Endothelial cell of umbilical vein (primary cell): ENCODE measurements at regions not wholly inside any gene's neighbourhood (a gene's known extent, or its start where the extent isn't known, plus 50 kb on each side); places are given as distances from the start of the nearest gene placed in this dataset.

ENCODE experiments used
- BruUV-seq: library from RNA; stranded (reverse); fragments of 400-500 nt; replicated peaks from 2 replicates; lab custom pipeline; 2021; lab: Mats Ljungman, UMichigan
- CTCF ChIA-PET: fragments of 300-600, 350-600 bp; sonication (Branson Sonifier 250); formaldehyde crosslinking; loops from one replicate; lab custom pipeline; 2021; ENCODE audit warnings: antibody characterized with exemption, inconsistent platforms; lab: Charles Lee
- POLR2A ChIA-PET: fragments of 300-600, 350-600 bp; sonication (Branson Sonifier 250); formaldehyde crosslinking; loops from one replicate; lab custom pipeline; 2021; ENCODE audit warnings: antibody characterized with exemption, inconsistent platforms; lab: Charles Lee
- DNase-seq: peaks from one replicate; pipeline ENCODE4 v3.0.0-alpha.2; 2011; ENCODE audit warnings: low read depth, low spot score
- FAIRE-seq: peaks from 2 replicates; lab custom pipeline; 2011; peaks lifted over from hg19 to GRCh38; lab: Jason Lieb, UNC
- H2AFZ ChIP-seq: 2 replicates; pipeline ENCODE4 v1.6.0; 2012; ENCODE audit warnings: low read depth, low read length, control low read depth, inconsistent platforms
- H3K27ac ChIP-seq: 2 replicates; pipeline ENCODE4 v1.5.1; 2011; ENCODE audit warnings: low read depth, mild to moderate bottlenecking, control low read depth, low read length, moderate library complexity; ENCODE audit not compliant: insufficient read depth
- H3K27me3 ChIP-seq, 2 experiments: 2 replicates each; pipeline versions ENCODE4 v1.6.0 to v1.6.1; 2011; ENCODE audit warnings: low read length in 2 of 2, mixed read lengths in 1 of 2; ENCODE audit not compliant: control insufficient read depth in 2 of 2, insufficient read depth in 2 of 2
- H3K36me3 ChIP-seq, 2 experiments: 2 replicates in 1 of 2; 3 replicates in 1 of 2; pipeline ENCODE4 v1.5.1; 2011; ENCODE audit warnings: low read length in 2 of 2, mild to moderate bottlenecking in 1 of 2, moderate library complexity in 1 of 2; ENCODE audit not compliant: control insufficient read depth in 2 of 2, insufficient read depth in 2 of 2; ENCODE audit errors: extremely low read depth in 1 of 2
- H3K4me1 ChIP-seq: 3 replicates; pipeline ENCODE4 v1.5.1; 2011; ENCODE audit warnings: mild to moderate bottlenecking, low read length; ENCODE audit not compliant: control insufficient read depth, insufficient read depth; ENCODE audit errors: extremely low read depth
- H3K4me2 ChIP-seq: 2 replicates; pipeline ENCODE4 v1.6.1; 2011; ENCODE audit warnings: low read length, control low read depth, mixed read lengths; ENCODE audit not compliant: insufficient read depth
- H3K4me3 ChIP-seq, 3 experiments: fragments of 200-600 bp in 1 of 3; sonication (generic), shearing (Covaris generic) in 1 of 3; replicated peaks in 1 of 3; 2 replicates each; pipeline ENCODE4 v1.5.1; 2011 to 2016; ENCODE audit warnings: control low read depth in 3 of 3, low read length in 3 of 3, mild to moderate bottlenecking in 2 of 3, inconsistent platforms in 1 of 3, low read depth in 1 of 3, moderate library complexity in 1 of 3; ENCODE audit not compliant: insufficient read depth in 1 of 3
- H3K79me2 ChIP-seq: 2 replicates; pipeline ENCODE4 v1.6.0; 2012; ENCODE audit warnings: low read length, inconsistent platforms; ENCODE audit not compliant: control insufficient read depth, insufficient read depth
- H3K9ac ChIP-seq: replicated peaks from 2 replicates; pipeline ENCODE3; 2011; ENCODE audit warnings: low read length, control low read depth; ENCODE audit not compliant: insufficient read depth; ENCODE audit errors: extremely low read depth
- H3K9me1 ChIP-seq: replicated peaks from 3 replicates; pipeline ENCODE4 v1.6.0; 2011; ENCODE audit warnings: mild to moderate bottlenecking, low read length; ENCODE audit not compliant: control insufficient read depth, insufficient read depth; ENCODE audit errors: extremely low read depth
- H3K9me3 ChIP-seq: replicated peaks from 2 replicates; pipeline ENCODE4 v1.5.1; 2012; ENCODE audit warnings: low read length, inconsistent platforms; ENCODE audit not compliant: control insufficient read depth, insufficient read depth
- H4K20me1 ChIP-seq: replicated peaks from 2 replicates; pipeline ENCODE3; 2011; ENCODE audit warnings: mild to moderate bottlenecking, low read length; ENCODE audit not compliant: control insufficient read depth, insufficient read depth; ENCODE audit errors: extremely low read depth
- EZH2 ChIP-seq: IDR thresholded peaks from 2 replicates; pipeline ENCODE4 v1.6.1; 2012; ENCODE audit warnings: borderline replicate concordance, low read depth, mild to moderate bottlenecking, moderate library complexity, low read length, inconsistent platforms; ENCODE audit not compliant: severe bottlenecking
- GATA2 ChIP-seq: IDR thresholded peaks from 2 replicates; pipeline ENCODE4 v1.7.0; 2011; ENCODE audit warnings: low read depth, mild to moderate bottlenecking, moderate library complexity, mixed read lengths, low read length; ENCODE audit not compliant: insufficient read length, insufficient read depth
- JUN ChIP-seq: IDR thresholded peaks from 2 replicates; pipeline ENCODE4 v1.6.1; 2011; ENCODE audit warnings: borderline replicate concordance, low read depth; ENCODE audit not compliant: insufficient read length, insufficient read depth
- POLR2AphosphoS5 ChIP-seq: IDR thresholded peaks from 2 replicates; pipeline ENCODE4 v1.6.1; 2012; ENCODE audit warnings: low read depth, mild to moderate bottlenecking, control low read depth, low read length, moderate library complexity; ENCODE audit not compliant: insufficient read depth
- dilution Hi-C: fragments of 300-500 bp; cut with MboI; formaldehyde crosslinking; loops from one replicate; pipeline ENCODE4 v1.15.0; 2019; ENCODE audit warnings: low sequenced_read_pairs; ENCODE audit not compliant: extremely low pct_ligation_motif_present
- intact Hi-C: fragments of 100-400 bp; cut with micrococcal nuclease; formaldehyde crosslinking; loops from one replicate; pipeline ENCODE4 v1.10.0; 2022
- TF ChIP-seq, protein P1 (sequence below), 2 donors: IDR thresholded peaks; 1 replicate in 1 of 2; 2 replicates in 1 of 2; pipeline ENCODE4 v1.5.1; 2011; ENCODE audit warnings: low read length in 2 of 2, mild to moderate bottlenecking in 2 of 2, moderate library complexity in 2 of 2, control low read depth in 1 of 2, inconsistent platforms in 1 of 2, low read depth in 1 of 2; ENCODE audit not compliant: insufficient read depth in 1 of 2; ENCODE audit errors: extremely low read depth in 1 of 2
- TF ChIP-seq, protein P2 (sequence below): IDR thresholded peaks from 2 replicates; pipeline ENCODE4 v1.6.1; 2011; ENCODE audit not compliant: insufficient read depth, insufficient read length

DNA sequence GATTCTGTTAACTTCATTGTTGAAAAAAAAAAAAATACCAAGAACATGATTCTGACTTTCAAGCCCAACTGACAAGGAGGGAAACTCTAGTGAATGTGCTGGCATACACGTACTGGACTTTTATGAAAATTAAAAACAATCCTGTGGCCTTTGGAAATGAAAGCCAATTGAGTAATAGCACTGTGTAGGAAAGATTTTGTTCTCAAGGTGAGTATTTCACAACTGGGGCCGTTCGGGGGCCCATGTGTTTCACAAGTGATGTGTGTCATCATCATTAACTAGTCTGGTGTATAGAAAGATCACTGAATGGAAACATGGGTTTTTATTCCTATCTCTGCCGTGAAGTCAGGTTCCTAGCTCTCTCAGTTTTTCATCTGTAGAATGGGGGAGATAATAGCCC is 605.0 kb upstream of the CLINT1 start:
- no peak overlapping the region for H3K9ac ChIP-seq
- DNase-seq, result no peak
- no peak for TF ChIP-seq EZH2
- no peak for TF ChIP-seq JUN
- no peak for TF ChIP-seq GATA2
- TF ChIP-seq, protein P1, sequence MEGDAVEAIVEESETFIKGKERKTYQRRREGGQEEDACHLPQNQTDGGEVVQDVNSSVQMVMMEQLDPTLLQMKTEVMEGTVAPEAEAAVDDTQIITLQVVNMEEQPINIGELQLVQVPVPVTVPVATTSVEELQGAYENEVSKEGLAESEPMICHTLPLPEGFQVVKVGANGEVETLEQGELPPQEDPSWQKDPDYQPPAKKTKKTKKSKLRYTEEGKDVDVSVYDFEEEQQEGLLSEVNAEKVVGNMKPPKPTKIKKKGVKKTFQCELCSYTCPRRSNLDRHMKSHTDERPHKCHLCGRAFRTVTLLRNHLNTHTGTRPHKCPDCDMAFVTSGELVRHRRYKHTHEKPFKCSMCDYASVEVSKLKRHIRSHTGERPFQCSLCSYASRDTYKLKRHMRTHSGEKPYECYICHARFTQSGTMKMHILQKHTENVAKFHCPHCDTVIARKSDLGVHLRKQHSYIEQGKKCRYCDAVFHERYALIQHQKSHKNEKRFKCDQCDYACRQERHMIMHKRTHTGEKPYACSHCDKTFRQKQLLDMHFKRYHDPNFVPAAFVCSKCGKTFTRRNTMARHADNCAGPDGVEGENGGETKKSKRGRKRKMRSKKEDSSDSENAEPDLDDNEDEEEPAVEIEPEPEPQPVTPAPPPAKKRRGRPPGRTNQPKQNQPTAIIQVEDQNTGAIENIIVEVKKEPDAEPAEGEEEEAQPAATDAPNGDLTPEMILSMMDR (IDR thresholded peaks at IDR 0.05; ENCODE audit: extremely low read depth in 1 of 2, insufficient read depth in 1 of 2, low read depth in 1 of 2, low read length in 2 of 2), result no peak
- dilution Hi-C loops, result no loop called here
- intact Hi-C loops, result no loop called here
- H2AFZ ChIP-seq, result no peak overlapping the region
- no peak for FAIRE-seq
- H3K4me2 ChIP-seq, result no peak overlapping the region
- H3K36me3 ChIP-seq, result no peaks in the 10 kb centered on the region
- POLR2A ChIA-PET, result no interaction called here
- no TSS peak for BruUV-seq
- H3K27ac ChIP-seq, result no peak overlapping the region
- no peak overlapping the region for H3K4me3 ChIP-seq
- no peaks in the 10 kb centered on the region for H4K20me1 ChIP-seq
- no peaks in the 10 kb centered on the region for H3K27me3 ChIP-seq
- H3K79me2 ChIP-seq, result no peaks in the 10 kb centered on the region
- H3K4me1 ChIP-seq, result no peaks in the 10 kb centered on the region
- H3K9me3 ChIP-seq, result no peaks in the 10 kb centered on the region
- CTCF ChIA-PET, result no interaction called here
- no peaks in the 10 kb centered on the region for H3K9me1 ChIP-seq

DNA sequence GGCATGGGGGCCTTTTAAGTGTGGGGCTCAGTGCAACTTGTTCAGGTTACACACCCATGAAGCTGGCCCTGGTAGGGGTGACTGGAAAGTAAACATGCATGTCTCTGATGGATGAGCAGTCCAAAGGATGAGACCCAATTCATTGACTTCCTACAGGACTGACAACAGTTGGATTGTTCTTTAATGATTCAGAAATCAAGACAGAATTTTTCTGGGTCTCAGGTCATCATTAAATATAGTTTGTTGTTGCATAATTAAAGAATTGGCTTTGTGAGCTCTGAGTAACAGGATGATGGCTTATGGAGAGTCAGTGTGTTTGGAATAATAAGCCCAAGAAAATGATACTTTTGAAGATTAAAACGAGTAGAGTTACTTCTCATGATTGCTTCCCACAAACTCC is 604.2 kb upstream of the CLINT1 start:
- H3K9ac ChIP-seq, result no peak overlapping the region
- POLR2A ChIA-PET, result no interaction called here
- H3K36me3 ChIP-seq, result no peaks in the 10 kb centered on the region
- H3K27me3 ChIP-seq, result no peaks in the 10 kb centered on the region
- H2AFZ ChIP-seq, result no peak overlapping the region
- BruUV-seq, result no TSS peak
- H4K20me1 ChIP-seq, result no peaks in the 10 kb centered on the region
- CTCF ChIA-PET, result interaction anchor here (1.4 kb wide), 1 partner anchor 388 kb away, joined by 3 read pairs; no protein-coding TSS in a partner anchor
- DNase-seq (no peak), FAIRE-seq (no peak)
- H3K4me1 ChIP-seq, result no peaks in the 10 kb centered on the region
- H3K79me2 ChIP-seq, result no peaks in the 10 kb centered on the region
- H3K9me3 ChIP-seq, result no peaks in the 10 kb centered on the region
- TF ChIP-seq, protein P2, sequence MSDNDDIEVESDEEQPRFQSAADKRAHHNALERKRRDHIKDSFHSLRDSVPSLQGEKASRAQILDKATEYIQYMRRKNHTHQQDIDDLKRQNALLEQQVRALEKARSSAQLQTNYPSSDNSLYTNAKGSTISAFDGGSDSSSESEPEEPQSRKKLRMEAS, result no peak
- TF ChIP-seq, protein P1 (IDR thresholded peaks at IDR 0.05; ENCODE audit: extremely low read depth in 1 of 2, insufficient read depth in 1 of 2, low read depth in 1 of 2, low read length in 2 of 2), result no peak
- TF ChIP-seq POLR2AphosphoS5, result no peak
- H3K4me2 ChIP-seq, result no peak overlapping the region
- intact Hi-C loops (no loop called here), dilution Hi-C loops (no loop called here)
- H3K27ac ChIP-seq, result no peak overlapping the region
- no peak overlapping the region for H3K4me3 ChIP-seq
- H3K9me1 ChIP-seq, result no peaks in the 10 kb centered on the region
